Adrenal gland (tissue), 9 donors: ENCODE measurements at regions not wholly inside any gene's neighbourhood (a gene's known extent, or its start where the extent isn't known, plus 50 kb on each side); places are given as distances from the start of the nearest gene placed in this dataset.

Experiments used
- DNase-seq, 7 donors: peaks; one replicate each; pipeline ENCODE4 v3.0.0-alpha.2; 2019 to 2020
- H3K27ac ChIP-seq, 5 donors: fragments of 200-600 bp; sonication (generic) in 4 of 5; 1 replicate in 3 of 5; 2 replicates in 2 of 5; pipeline versions ENCODE4 v1.5.1 to v1.8.0; 2016 to 2020; ENCODE audit warnings: mild to moderate bottlenecking in 1 of 5
- H3K27me3 ChIP-seq: fragments of 200-600 bp; 2 replicates; pipeline ENCODE4 v1.8.0; 2021
- H3K36me3 ChIP-seq, 2 donors: fragments of 200-600 bp; replicated peaks in 1 of 2; 1 replicate in 1 of 2; 2 replicates in 1 of 2; pipeline versions ENCODE4 v1.5.1 to v1.8.0; 2018 to 2022
- H3K4me1 ChIP-seq, 2 donors: fragments of 200-600 bp; replicated peaks in 1 of 2; 1 replicate in 1 of 2; 2 replicates in 1 of 2; pipeline versions ENCODE4 v1.5.1 to v1.8.0; 2018 to 2021
- H3K4me3 ChIP-seq, 4 donors: fragments of 200-600 bp; sonication (generic) in 3 of 4; one replicate each; pipeline ENCODE4 v1.5.1; 2016 to 2018
- H3K9me3 ChIP-seq, 3 donors: fragments of 200-600 bp; sonication (generic) in 1 of 3; replicated peaks in 1 of 3; 1 replicate in 2 of 3; 2 replicates in 1 of 3; pipeline versions ENCODE4 v1.5.1 to v1.8.0; 2016 to 2021
- POLR2A ChIP-seq, 2 donors: fragments of 450-650 bp; IDR thresholded peaks; one replicate each; pipeline ENCODE4 v1.6.1; 2017; ENCODE audit warnings: antibody characterized with exemption in 2 of 2, mild to moderate bottlenecking in 2 of 2, moderate library complexity in 1 of 2
- WGBS, 4 donors: extraction: QIAGEN DNeasy Blood & Tissue Kit in 2 of 4; methylation state at CpG; one replicate each; pipeline versions ENCODE4 v1.1.5 to v1.1.7; 2013 to 2017; 5-methylcytosine and 5-hydroxymethylcytosine counted together
- intact Hi-C, 2 donors: fragments of 100-400 bp; cut with DNase I; formaldehyde crosslinking; loops; one replicate each; pipeline versions ENCODE4 v1.14.1 to v1.15.0; 2022 to 2023
- TF ChIP-seq, protein P1 (sequence below), 6 experiments: fragments of 450-650 bp in 4 of 6; fragments of 200-600 bp in 2 of 6; sonication (generic) in 1 of 6; IDR thresholded peaks; 1 replicate in 5 of 6; 2 replicates in 1 of 6; pipeline versions ENCODE4 v1.5.1 to v1.8.0; 2016 to 2021; ENCODE audit warnings: antibody characterized with exemption in 6 of 6, mild to moderate bottlenecking in 2 of 6, moderate library complexity in 1 of 6
- donor health status: healthy with polysubstance abuse.
- donor health status: Bipolar disorder and iron deficiency.
- donor health status: DM: yes; HTN: yes; CAD: no.
- donor health status: DM: no; HTN: no; CAD: no.
- donor health status: DM: no; HTN: no; CAD: no.

DNA sequence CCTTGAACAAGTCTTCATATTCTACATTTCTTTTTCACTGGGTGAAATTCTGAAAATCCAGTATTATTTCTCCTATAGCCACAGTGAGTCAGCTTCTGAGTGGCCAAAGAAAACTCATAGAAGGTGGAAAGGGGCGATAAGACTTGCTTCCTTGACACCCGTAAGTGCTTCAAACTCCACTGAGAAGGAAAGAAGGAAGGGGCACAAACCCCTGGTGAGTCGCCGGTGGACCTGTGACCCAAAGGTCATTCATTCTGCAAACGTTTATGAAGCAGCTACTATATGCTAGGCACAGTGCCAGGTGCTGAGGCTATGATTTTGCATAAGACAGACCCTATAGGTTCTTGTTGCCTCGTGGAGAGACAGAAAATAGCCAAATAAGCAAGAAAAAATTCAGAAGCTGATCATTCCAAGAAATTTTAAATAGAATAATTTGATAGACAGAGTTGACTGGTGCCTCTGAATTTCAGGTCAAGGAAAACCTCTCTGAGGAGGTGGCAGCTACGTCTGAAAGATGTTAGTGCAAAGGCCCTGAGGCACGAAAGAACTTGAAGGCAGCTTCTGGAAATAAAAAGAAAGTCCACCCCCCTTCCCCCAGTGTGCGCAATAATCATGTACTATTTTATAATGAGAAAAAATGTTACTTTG is 118.2 kb downstream of the CD24 start:
- no peak for DNase-seq
- TF ChIP-seq, protein P1, sequence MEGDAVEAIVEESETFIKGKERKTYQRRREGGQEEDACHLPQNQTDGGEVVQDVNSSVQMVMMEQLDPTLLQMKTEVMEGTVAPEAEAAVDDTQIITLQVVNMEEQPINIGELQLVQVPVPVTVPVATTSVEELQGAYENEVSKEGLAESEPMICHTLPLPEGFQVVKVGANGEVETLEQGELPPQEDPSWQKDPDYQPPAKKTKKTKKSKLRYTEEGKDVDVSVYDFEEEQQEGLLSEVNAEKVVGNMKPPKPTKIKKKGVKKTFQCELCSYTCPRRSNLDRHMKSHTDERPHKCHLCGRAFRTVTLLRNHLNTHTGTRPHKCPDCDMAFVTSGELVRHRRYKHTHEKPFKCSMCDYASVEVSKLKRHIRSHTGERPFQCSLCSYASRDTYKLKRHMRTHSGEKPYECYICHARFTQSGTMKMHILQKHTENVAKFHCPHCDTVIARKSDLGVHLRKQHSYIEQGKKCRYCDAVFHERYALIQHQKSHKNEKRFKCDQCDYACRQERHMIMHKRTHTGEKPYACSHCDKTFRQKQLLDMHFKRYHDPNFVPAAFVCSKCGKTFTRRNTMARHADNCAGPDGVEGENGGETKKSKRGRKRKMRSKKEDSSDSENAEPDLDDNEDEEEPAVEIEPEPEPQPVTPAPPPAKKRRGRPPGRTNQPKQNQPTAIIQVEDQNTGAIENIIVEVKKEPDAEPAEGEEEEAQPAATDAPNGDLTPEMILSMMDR (IDR thresholded peaks at IDR 0.05) = no peak
- no peak for TF ChIP-seq POLR2A (IDR thresholded peaks at IDR 0.05)
- WGBS, 4 donors = 62 to 77% (median 74%) methylated on average over 9 of the region's 9 CpGs

DNA sequence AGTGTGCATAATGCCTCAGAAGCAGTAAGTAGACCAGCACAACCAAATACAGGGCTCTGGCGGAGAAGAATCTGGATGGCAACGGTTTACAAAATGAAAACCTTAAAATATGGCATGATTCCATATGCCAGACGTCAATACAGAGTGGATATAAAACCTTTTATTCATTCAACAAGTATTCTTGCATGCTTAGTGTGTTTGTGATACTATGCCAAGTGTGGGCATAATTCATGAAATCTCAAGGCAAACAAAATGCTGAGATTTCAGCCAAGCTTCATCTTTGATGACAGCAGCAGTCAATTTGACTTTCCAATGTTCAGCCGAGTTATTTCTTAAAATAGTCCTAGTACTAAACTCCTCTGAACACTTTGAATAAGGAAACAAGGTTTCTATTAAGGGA is 119.4 kb downstream of the CD24 start:
- no peak overlapping the region for H3K4me3 ChIP-seq
- DNase-seq = no peak
- no peak overlapping the region for H3K27ac ChIP-seq
- intact Hi-C loops = no loop called here
- 48 to 68% (median 64%) methylated on average over 4 of the region's 4 CpGs for WGBS, 4 donors
- no peaks in the 10 kb centered on the region for H3K9me3 ChIP-seq
- TF ChIP-seq POLR2A (IDR thresholded peaks at IDR 0.05) = no peak
- TF ChIP-seq, protein P1 (IDR thresholded peaks at IDR 0.05) = no peak
- H3K4me1 ChIP-seq = no peaks in the 10 kb centered on the region
- no peaks in the 10 kb centered on the region for H3K27me3 ChIP-seq
- no peaks in the 10 kb centered on the region for H3K36me3 ChIP-seq

More for the DNA sequence above, 118.2 kb downstream of the CD24 start:
- Histone ChIP-seq H3K9me3 (no peaks in the 10 kb centered on the region), H3K27ac (no peak overlapping the region), H3K27me3 (no peaks in the 10 kb centered on the region), H3K4me3 (no peak overlapping the region), H3K4me1 (no peaks in the 10 kb centered on the region), H3K36me3 (no peaks in the 10 kb centered on the region)
- intact Hi-C loops = no loop called here

DNA sequence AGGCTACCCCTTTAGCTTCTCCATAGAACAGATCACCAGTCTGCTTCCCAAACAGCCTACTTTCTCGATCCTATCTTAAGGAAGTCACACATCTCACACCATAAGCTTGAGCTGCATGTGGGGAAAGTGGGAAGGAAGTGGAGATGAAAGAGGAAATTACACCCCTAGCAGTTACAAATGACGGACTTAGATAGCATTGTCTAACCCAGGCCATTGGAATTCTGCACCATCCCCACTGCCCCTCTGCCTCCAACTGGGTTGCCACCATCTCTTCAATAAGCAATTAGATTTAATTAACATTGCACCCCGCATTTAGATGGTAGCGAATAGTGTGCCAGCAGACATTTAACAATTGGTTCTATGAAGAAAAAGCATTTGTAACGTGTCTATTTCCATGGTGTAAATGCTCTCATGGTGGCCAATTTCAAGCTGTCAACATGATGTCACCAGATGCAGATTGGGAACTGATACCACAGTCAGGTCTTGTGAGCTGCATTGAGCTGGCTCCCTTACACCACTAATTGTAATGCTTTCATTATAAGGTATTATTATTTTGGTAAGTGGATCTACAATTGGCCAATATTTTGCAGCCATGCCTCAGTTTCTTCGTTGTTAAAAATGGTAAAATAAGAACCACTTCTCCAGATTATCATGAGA is 124.7 kb downstream of the CD24 start:
- Histone ChIP-seq H3K27me3 (no peaks in the 10 kb centered on the region), H3K36me3 (no peaks in the 10 kb centered on the region), H3K4me3 (no peak overlapping the region), H3K4me1 (no peaks in the 10 kb centered on the region), H3K9me3 (no peaks in the 10 kb centered on the region), H3K27ac (no peak overlapping the region)
- WGBS, 4 donors = 61 to 77% (median 72%) methylated on average over 6 of the region's 6 CpGs
- intact Hi-C loops = no loop called here
- TF ChIP-seq POLR2A (IDR thresholded peaks at IDR 0.05) = no peak
- TF ChIP-seq, protein P1 (IDR thresholded peaks at IDR 0.05) = no peak
- DNase-seq = no peak

DNA sequence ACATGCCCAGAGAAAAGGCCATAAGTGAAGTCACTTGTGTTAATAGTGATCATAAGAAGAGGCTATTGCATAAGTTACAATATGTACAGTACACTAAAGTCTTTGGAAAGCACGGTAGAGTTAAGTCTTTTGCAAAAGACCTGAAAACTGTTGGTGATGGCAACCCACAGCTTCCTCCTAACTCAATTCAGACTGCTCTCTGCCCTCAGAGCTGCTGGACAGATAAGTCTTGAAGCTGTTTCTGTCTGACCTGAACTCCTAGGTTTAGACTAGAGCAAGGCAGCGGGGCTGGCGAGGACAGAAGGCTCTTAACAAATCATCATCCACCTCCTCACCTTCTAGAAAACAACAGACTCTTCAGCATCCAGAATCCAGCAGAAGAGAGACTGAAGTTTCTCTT is 125.4 kb downstream of the CD24 start:
- WGBS, 4 donors = 76 to 83% (median 81%) methylated on average over 3 of the region's 3 CpGs
- Histone ChIP-seq H3K27me3 (no peaks in the 10 kb centered on the region), H3K36me3 (no peaks in the 10 kb centered on the region), H3K27ac (no peak overlapping the region), H3K4me1 (no peaks in the 10 kb centered on the region), H3K9me3 (no peaks in the 10 kb centered on the region), H3K4me3 (no peak overlapping the region)
- intact Hi-C loops = no loop called here
- TF ChIP-seq, protein P1 (IDR thresholded peaks at IDR 0.05) = no peak
- no peak for TF ChIP-seq POLR2A (IDR thresholded peaks at IDR 0.05)
- no peak for DNase-seq
